OCI-LY3 (cell line): ENCODE measurements at regions not wholly inside any gene's neighbourhood (a gene's known extent, or its start where the extent isn't known, plus 50 kb on each side); places are given as distances from the start of the nearest gene placed in this dataset.

Experiments used
- EZH2phosphoT487 ChIP-seq: fragments of 200-600 bp; shearing (Covaris generic); IDR thresholded peaks from 2 replicates; pipeline ENCODE4 v1.6.1; 2018; ENCODE audit warnings: antibody characterized with exemption, mixed run types, low read depth
- TF ChIP-seq, protein P1 (sequence below): fragments of 200-600, 300-600 bp; sonication (generic); IDR thresholded peaks from 2 replicates; pipeline ENCODE4 v1.5.1; 2014; ENCODE audit warnings: antibody characterized with exemption, low read length, low read depth

DNA sequence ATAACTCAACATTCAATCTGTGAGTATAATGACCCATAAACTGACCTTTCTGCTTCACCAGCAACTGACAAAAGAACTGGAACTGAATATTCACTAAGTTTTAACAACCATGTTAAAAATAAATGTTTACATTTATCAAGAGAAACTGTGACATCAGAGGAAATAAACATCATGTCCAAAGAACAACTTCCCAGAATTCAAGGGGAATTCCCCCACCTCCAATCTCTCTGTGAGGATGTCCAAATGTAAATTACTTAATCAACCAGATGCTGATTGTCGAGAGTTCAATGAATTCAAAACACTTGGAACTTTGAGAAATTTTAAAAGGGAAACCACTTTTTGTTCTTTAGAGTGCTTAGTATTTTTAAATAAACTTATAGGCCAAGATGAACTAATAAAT, 365.6 kb upstream of the ADGRL2 start:
- TF ChIP-seq, protein P1, sequence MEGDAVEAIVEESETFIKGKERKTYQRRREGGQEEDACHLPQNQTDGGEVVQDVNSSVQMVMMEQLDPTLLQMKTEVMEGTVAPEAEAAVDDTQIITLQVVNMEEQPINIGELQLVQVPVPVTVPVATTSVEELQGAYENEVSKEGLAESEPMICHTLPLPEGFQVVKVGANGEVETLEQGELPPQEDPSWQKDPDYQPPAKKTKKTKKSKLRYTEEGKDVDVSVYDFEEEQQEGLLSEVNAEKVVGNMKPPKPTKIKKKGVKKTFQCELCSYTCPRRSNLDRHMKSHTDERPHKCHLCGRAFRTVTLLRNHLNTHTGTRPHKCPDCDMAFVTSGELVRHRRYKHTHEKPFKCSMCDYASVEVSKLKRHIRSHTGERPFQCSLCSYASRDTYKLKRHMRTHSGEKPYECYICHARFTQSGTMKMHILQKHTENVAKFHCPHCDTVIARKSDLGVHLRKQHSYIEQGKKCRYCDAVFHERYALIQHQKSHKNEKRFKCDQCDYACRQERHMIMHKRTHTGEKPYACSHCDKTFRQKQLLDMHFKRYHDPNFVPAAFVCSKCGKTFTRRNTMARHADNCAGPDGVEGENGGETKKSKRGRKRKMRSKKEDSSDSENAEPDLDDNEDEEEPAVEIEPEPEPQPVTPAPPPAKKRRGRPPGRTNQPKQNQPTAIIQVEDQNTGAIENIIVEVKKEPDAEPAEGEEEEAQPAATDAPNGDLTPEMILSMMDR: no peak
- no peak for TF ChIP-seq EZH2phosphoT487
